SK-MEL-5 (cell line): ENCODE measurements at regions not wholly inside any gene's neighbourhood (a gene's known extent, or its start where the extent isn't known, plus 50 kb on each side); places are given as distances from the start of the nearest gene placed in this dataset.
"Not testable (repeated sequence)": the region's sequence is repeated elsewhere in the genome, so short reads cannot be mapped to it uniquely, and the experiment has no call there.

Experiments used
- DNase-seq: peaks from one replicate; pipeline ENCODE4 v3.0.0-alpha.2; 2016; ENCODE audit warnings: low read depth, low spot score
- in situ Hi-C: cut with HindIII; loops from 2 replicates; pipeline ENCODE4 v1.10.0; 2016; ENCODE audit warnings: low sequenced_read_pairs, high pct_unique_total_duplicates, low pct_unique_long_range_greater_than_20kb

- in situ Hi-C loops, DNase-seq: not testable (repeated sequence)
These were observed 256.5 kb downstream of the ZNF37A start for GRCh38 chr10:38350645-38351044.

DNA sequence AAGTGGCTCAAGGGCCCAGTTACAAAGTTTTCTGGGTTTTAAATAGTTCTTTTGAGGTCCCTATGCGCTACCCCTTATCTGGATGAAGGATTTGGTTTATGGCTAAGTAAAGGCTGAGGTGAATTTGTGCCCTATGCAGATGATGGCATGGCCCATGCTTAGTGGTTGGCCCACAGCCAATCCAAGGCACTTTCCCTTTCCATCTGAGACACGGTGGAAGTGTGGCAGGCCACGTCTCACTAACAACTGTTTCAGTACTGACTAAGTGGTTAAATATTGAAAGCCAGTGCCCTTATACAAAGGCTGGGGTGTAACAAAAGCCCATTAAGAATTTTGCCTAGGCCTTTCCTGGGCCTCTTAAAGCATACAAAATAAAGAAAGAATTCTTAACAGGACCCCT lies 260.3 kb downstream of the ZNF37A start:
- in situ Hi-C loops, DNase-seq: not testable (repeated sequence)

- peak; percentile 50 for DNase-seq
- in situ Hi-C loops = not testable (repeated sequence)
These were observed 261.9 kb downstream of the ZNF37A start for GRCh38 chr10:38355911-38356526.

DNA sequence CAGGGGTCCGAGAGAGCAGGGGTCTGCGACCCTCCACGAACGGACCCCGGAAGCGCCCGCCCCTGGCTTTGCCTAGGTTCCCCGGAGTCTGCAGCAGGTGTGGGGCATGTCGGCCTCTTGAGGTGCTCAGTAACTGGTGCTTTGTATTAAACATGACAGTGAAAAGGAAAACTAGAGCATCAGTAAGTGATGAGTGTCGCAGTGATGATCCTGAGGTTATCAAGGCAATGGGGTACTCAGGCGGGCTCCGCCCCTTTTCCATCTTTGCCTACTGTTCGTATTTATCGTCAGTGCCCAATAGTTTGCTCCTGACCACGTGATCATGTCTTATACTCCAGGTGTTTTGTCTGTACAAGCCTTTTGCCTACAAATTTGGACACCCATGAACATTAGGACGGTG lies 262.4 kb downstream of the ZNF37A start:
- in situ Hi-C loops = not testable (repeated sequence)
- peak; percentile 1 for DNase-seq

DNA sequence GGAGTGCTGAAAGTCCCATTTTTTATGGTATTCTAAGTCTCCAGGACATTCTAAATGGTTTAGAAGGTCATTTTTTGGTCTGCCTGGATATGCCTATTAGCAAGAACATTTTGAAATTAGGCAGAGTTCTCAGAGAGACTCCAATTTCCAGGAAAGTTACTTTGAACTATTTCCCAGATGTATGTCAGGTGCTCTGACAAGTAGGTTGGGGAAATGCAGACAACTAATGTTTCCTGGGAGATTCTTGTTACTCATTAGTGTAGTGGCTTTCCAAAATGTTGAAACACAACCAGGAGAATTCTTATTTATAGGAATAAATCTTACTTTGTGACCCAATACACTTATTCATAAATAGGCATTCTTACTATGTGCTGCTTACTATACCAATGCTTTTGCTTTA lies 268.4 kb downstream of the ZNF37A start:
- in situ Hi-C loops, DNase-seq: not testable (repeated sequence)

DNA sequence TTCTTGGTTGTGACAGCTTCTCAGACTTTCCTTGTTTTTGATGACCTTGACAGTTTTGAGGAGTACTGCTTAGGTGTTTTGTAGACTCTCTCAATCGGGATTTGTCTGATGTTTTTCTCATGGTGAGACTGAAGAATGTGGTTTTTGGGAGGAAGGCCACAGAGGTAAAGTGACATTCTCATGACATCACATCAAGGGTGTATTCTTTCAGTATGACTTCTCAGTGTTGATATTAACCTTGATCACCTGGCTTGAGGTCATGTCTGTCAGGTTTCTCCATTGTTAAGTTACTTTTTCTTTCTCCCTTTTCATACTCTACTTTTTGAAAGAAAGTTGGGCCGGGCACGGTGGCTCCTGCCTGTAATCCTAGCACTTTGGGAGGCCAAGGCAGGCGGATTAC lies 269.9 kb downstream of the ZNF37A start:
- DNase-seq, in situ Hi-C loops: not testable (repeated sequence)

DNA sequence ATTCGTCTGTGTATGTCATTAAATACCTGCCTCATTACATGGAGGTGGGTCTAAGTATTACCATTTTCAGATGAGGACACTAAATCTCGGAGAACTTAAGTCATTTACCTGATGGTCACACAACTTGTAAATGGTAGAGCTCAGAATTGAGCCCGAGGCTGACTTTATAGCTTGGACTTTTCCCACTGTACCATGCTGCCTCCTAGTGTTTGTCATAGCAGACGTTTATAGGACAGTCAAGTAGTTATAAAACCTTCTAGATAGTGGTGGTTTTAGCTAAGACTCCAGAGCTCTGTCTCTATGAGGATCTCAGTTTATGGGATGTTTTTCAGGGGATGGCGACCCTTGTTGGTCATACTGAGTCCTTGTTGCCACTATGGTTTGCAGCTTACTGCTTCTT lies 271.8 kb downstream of the ZNF37A start:
- in situ Hi-C loops = not testable (repeated sequence)
- DNase-seq = peak; percentile 59

- in situ Hi-C loops, DNase-seq: not testable (repeated sequence)
These were observed 289.7 kb downstream of the ZNF37A start for GRCh38 chr10:38383800-38384199.

DNA sequence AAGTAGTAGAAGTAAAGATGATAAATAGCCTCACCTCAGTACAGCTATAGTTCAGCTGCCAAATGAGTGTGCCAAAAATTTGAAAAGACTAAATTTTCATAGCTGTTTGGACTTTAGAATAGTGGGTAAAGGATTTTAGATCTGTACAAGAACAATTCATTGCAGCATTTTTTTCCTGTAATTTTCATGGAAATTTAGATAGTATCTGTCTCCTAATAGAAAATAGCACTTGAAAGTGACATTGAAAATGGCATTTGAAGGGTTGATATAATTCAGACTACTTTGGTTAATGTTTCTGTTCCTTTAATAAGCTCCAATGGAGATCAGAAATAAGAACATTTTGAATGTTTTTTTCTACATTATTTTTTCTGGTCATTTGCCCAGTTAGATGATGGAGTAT lies 292.7 kb downstream of the ZNF37A start:
- in situ Hi-C loops, DNase-seq: not testable (repeated sequence)

- in situ Hi-C loops = not testable (repeated sequence)
- DNase-seq = peak; percentile 40
These were observed 296.6 kb downstream of the ZNF37A start for GRCh38 chr10:38390725-38391124.

- DNase-seq, in situ Hi-C loops: not testable (repeated sequence)
These were observed 301.3 kb downstream of the ZNF37A start for GRCh38 chr10:38395465-38395864.

- DNase-seq, in situ Hi-C loops: not testable (repeated sequence)
These were observed 302.2 kb downstream of the ZNF37A start for GRCh38 chr10:38396178-38396954.

DNA sequence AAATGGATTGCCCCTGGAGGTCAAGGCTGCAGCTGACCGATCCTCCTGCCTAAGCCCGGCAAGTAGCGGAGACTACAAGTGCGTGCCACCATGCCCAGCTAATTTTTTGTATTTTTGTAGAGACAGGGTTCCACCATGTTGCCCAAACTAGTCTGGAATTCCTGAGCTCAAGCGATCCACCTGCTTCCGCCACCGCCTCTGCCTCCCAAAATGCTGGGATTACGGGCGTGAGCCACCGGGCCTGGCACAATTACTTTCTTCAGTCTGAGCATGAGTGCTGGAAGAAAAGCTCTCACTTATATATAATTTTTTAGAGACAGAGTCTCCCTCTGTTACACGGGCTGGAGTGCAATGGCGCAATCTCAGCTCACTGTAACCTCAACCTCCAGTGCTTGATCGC lies 307.4 kb downstream of the ZNF37A start:
- in situ Hi-C loops, DNase-seq: not testable (repeated sequence)

DNA sequence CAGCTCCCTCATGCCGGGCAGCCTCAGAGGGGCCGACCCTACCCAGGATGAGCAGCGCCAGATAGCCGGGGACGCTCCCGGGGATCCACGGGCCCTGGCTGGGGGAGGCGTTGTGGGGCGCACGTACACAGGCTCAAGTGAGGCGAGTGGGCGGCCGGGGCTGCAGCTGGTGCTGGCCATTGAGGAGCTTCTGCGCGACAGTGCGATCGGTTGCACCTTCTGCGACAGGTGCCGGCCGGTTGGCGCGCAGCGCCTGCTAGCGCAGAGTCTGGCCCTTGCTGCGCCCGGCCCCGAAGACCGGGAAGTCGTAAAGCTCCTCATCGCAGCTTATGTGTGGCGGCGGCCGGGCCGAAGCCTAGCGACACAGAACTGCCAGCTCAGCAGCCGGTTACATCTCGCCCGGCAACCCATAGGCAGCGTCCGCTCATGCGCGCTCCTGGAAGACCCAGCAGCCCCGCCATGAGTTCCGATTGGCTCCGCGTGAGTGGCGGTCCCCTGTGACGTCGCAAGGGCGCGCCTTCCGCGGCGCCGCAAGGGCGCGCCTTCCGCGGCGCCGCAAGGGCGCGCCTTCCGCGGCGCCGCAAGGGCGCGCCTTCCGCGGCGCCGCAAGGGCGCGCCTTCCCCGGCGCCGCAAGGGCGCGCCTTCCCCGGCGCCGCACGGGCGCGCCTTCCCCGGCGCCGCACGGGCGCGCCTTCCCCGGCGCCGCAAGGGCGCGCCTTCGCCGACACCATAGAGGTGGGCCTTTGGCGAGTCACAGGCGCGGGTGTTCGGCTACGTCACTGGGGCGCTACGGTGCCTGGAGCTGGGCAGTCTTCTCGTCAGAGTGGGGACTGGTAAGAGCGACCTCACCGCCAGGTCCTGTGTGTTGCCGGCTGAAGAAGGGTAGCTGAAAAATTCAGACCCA lies 308.6 kb downstream of the ZNF37A start:
- peak; percentile 87 for DNase-seq
- in situ Hi-C loops = not testable (repeated sequence)

DNA sequence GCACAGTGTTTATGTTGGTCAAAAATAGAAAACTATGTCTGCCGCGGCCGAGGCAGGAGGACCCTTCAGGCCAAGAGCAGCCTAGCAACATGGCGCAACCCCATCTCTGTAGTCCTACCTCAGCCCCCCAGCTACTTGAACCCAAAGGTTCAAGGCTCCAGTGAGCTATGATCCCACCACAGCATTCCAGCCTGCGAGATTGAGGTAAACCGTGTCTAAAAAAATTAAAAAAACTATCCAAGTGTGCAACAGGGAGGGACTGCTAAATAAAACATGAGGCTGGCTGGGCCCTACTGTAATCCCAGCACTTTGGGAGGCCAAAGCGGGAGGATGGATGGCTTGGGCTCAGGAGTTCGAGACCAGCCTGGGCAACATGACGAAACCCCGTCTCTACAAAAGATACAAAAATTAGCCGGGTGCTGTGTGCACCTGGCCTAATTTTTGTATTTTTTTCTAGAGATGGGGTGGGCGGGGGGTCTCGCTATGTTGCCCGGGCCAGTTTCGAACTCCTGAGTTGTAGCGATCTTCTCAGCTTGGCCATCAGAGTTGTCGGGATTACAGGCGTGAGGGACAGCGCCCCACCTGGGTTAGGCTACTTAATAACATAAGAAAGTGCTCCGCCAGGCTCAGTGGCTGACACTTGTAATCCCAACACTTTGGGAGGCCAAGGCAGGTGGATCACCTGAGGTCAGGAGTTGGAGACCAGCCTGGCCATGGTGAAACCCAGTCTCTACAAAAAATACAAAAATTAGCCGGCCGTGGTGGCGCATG lies 309.4 kb downstream of the ZNF37A start:
- in situ Hi-C loops, DNase-seq: not testable (repeated sequence)

- DNase-seq, in situ Hi-C loops: not testable (repeated sequence)
These were observed 329.5 kb downstream of the ZNF37A start for GRCh38 chr10:38423634-38424033.

DNA sequence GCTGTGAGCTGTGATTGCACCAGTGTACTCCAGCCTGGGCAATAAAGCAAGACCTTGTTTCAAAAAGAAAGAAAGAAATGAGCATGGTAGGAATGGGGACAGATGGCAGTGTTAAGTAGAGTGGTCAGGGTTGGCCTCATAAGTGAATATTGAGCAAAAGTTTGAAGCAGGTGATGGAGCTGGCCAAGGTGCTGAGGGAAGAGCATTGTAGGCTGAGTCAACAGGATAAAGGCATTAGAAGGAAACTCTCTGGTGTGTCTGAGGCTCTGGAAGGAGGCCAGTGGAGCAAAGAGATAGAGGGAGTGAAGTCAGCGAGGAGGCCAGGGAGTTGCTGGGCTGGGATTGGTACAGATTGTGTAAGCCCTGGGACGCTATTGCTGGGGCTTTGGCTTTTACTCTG lies 336.1 kb downstream of the ZNF37A start:
- DNase-seq, in situ Hi-C loops: not testable (repeated sequence)
